NCI-H345 treated with DMSO at 0.1 percent for 48 hours (cell line): ENCODE measurements at regions not wholly inside any gene's neighbourhood (a gene's known extent, or its start where the extent isn't known, plus 50 kb on each side); places are given as distances from the start of the nearest gene placed in this dataset.
"Not testable (repeated sequence)": the region's sequence is repeated elsewhere in the genome, so short reads cannot be mapped to it uniquely, and the experiment has no call there.

Experiments used
- DNase-seq: peaks from one replicate; lab custom pipeline; 2025; ENCODE audit not compliant: unreplicated experiment; lab: John Stamatoyannopoulos, UW

GRCh38 chr13:62847520-62847919, 1431.9 kb upstream of the PCDH20 start:
- DNase-seq: no peak

- DNase-seq: no peak
Measured at GRCh38 chr13:62846302-62846701, 1430.7 kb upstream of the PCDH20 start.

- DNase-seq: no peak
Measured at GRCh38 chr13:62839338-62839737, 1423.7 kb upstream of the PCDH20 start.

GRCh38 chr13:62838929-62839328, 1423.3 kb upstream of the PCDH20 start:
- no peak for DNase-seq

- no peak for DNase-seq
Measured at GRCh38 chr13:62837895-62838294, 1422.2 kb upstream of the PCDH20 start.

GRCh38 chr13:62829486-62829885, 1413.8 kb upstream of the PCDH20 start:
- DNase-seq: no peak

- no peak for DNase-seq
Measured at GRCh38 chr13:62799931-62800436, 1384.3 kb upstream of the PCDH20 start.

- DNase-seq: no peak
Measured at GRCh38 chr13:62799038-62799535, 1383.4 kb upstream of the PCDH20 start.

GRCh38 chr13:62793850-62794249, 1378.2 kb upstream of the PCDH20 start:
- no peak for DNase-seq

- DNase-seq: no peak
Measured at GRCh38 chr13:62781866-62782265, 1366.2 kb upstream of the PCDH20 start.

- no peak for DNase-seq
Measured at GRCh38 chr13:62779161-62779560, 1363.5 kb upstream of the PCDH20 start.

- DNase-seq: no peak
Measured at GRCh38 chr13:62767473-62767872, 1351.8 kb upstream of the PCDH20 start.

- no peak for DNase-seq
Measured at GRCh38 chr13:62760724-62761123, 1345.1 kb upstream of the PCDH20 start.

- DNase-seq: no peak
Measured at GRCh38 chr13:62747629-62748028, 1332.0 kb upstream of the PCDH20 start.

GRCh38 chr13:62747152-62747551, 1331.5 kb upstream of the PCDH20 start:
- no peak for DNase-seq

GRCh38 chr13:62729746-62730145, 1314.1 kb upstream of the PCDH20 start:
- not testable (repeated sequence) for DNase-seq

- DNase-seq: no peak
Measured at GRCh38 chr13:62721893-62722292, 1306.2 kb upstream of the PCDH20 start.

- not testable (repeated sequence) for DNase-seq
Measured at GRCh38 chr13:62711948-62712347, 1296.3 kb upstream of the PCDH20 start.

GRCh38 chr13:62710787-62711186, 1295.1 kb upstream of the PCDH20 start:
- DNase-seq: no peak

GRCh38 chr13:62706048-62706447, 1290.4 kb upstream of the PCDH20 start:
- DNase-seq: no peak

- DNase-seq: no peak
Measured at GRCh38 chr13:62704875-62705274, 1289.2 kb upstream of the PCDH20 start.

GRCh38 chr13:62702502-62702901, 1286.9 kb upstream of the PCDH20 start:
- no peak for DNase-seq

- DNase-seq: no peak
Measured at GRCh38 chr13:62697701-62698100, 1282.1 kb upstream of the PCDH20 start.
